GM12872 (cell line): ENCODE measurements at regions not wholly inside any gene's neighbourhood (a gene's known extent, or its start where the extent isn't known, plus 50 kb on each side); places are given as distances from the start of the nearest gene placed in this dataset.

ENCODE experiments used
- CTCF ChIP-seq: IDR thresholded peaks from 3 replicates; pipeline ENCODE4 v1.5.1; 2011; ENCODE audit warnings: low read depth, mild to moderate bottlenecking, low read length, moderate library complexity; ENCODE audit not compliant: insufficient read depth

GRCh38 chr4:54913751-54914526, 211.5 kb downstream of the KDR start:
- no peak for TF ChIP-seq CTCF

GRCh38 chr4:54912155-54912554, 213.2 kb downstream of the KDR start:
- TF ChIP-seq CTCF, result no peak

GRCh38 chr4:54909961-54910360, 215.4 kb downstream of the KDR start:
- TF ChIP-seq CTCF, result no peak

- no peak for TF ChIP-seq CTCF
Observed at GRCh38 chr4:54908763-54909162, 216.6 kb downstream of the KDR start.

- no peak for TF ChIP-seq CTCF
Observed at GRCh38 chr4:54904953-54905352, 220.4 kb downstream of the KDR start.

GRCh38 chr4:54902976-54903375, 222.4 kb downstream of the KDR start:
- TF ChIP-seq CTCF, result no peak

- TF ChIP-seq CTCF, result no peak
Observed at GRCh38 chr4:54902271-54902670, 223.1 kb downstream of the KDR start.
